ENCODE measurements at regions not wholly inside any gene's neighbourhood (a gene's known extent, or its start where the extent isn't known, plus 50 kb on each side); places are given as distances from the start of the nearest gene placed in this dataset.
"Not testable (repeated sequence)": the region's sequence is repeated elsewhere in the genome, so short reads cannot be mapped to it uniquely, and the experiment has no call there.

DNA sequence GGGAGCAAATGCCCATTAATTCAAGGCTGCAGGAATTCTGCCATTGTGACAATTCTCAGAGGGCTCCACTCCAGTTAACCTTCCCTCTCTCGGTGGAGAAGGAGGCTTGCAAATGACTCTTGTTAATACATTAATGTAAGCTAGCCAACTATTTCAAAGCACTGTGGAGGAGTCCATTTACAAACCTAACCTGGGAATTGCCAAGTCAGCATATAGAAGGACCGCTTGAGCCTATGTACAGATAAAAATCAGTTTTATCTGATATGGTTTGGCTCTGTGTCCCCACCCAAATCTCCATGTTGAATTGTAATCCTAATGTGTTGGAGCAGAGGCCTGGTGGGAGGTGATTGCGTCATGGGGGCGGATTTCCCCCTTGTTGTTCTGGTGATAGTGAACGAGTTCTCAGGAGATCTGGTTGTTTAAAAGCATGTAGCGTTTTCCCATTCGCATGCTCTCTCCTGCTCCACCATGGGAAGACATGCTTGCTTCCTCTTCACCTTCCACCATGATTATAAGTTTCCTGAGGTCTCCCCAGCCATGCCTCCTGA lies 366.7 kb downstream of the LRATD1 start (continued):
- TF ChIP-seq CHD1 (IDR thresholded peaks at IDR 0.05; ENCODE audit: low read depth, low read length) (no peak), CREB1 (IDR thresholded peaks at IDR 0.05) (no peak), TEAD4 (IDR thresholded peaks at IDR 0.05; ENCODE audit: low read depth, low read length) (no peak), YY1 (IDR thresholded peaks at IDR 0.05; ENCODE audit: low read depth, low read length) (no peak), EP300 (IDR thresholded peaks at IDR 0.05; ENCODE audit: borderline replicate concordance in 1 of 2, low read depth in 2 of 2, low read length in 2 of 2) (no peak)

DNA sequence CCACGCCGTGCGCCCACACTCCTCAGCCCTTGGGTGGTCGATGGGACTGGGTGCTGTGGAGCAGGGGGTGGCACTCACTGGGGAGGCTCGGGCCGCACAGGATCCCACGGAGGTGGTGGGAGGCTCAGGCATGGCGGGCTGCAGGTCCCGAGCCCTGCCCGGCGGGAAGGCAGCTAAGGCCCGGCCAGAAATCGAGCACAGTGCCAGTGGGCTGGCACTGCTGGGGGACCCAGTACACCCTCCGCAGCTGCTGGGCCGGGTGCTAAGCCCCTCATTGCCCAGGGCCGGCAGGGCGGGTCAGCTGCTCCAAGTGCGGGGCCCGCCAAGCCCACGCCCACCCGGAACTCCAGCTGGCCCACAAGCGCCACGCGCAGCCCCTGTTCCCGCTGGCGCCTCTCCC lies 370.0 kb downstream of the LRATD1 start:
- H2AFZ ChIP-seq (ENCODE audit: low read length); H3K9ac ChIP-seq (replicated peaks in 1 of 4; ENCODE audit: extremely low read depth in 1 of 4, low read depth in 3 of 4, low read length in 3 of 4); H4K91ac ChIP-seq (replicated peaks; ENCODE audit: insufficient read length, low read length); H2BK12ac ChIP-seq (ENCODE audit: low read depth, low read length); H2AK5ac ChIP-seq (ENCODE audit: low read depth, low read length); H3K56ac ChIP-seq (replicated peaks; ENCODE audit: insufficient read length, low read depth, low read length); H3K18ac ChIP-seq (ENCODE audit: extremely low read depth, low read length); H4K20me1 ChIP-seq (replicated peaks in 1 of 2; ENCODE audit: control insufficient read depth in 1 of 2, insufficient read depth in 2 of 2, low read length in 2 of 2); H3K79me1 ChIP-seq (ENCODE audit: low read depth, low read length); H2BK120ac ChIP-seq (replicated peaks; ENCODE audit: low read depth, low read length); H3K14ac ChIP-seq (ENCODE audit: insufficient read length); H2BK20ac ChIP-seq (ENCODE audit: low read length); H3K27ac ChIP-seq (ENCODE audit: low read depth, low read length); H4K8ac ChIP-seq (ENCODE audit: extremely low read depth, insufficient read depth, low read length); H3K27me3 ChIP-seq (replicated peaks in 1 of 4; ENCODE audit: control insufficient read depth in 3 of 4, extremely low read depth in 1 of 4, insufficient read depth in 3 of 4, low read length in 3 of 4); H3K9me3 ChIP-seq (ENCODE audit: insufficient read depth in 2 of 2, low read depth in 1 of 2, low read length in 1 of 2); H3K23me2 ChIP-seq (ENCODE audit: low read depth, low read length); H3K4me2 ChIP-seq (ENCODE audit: insufficient read depth in 1 of 2, low read depth in 2 of 2, low read length in 2 of 2); H3K4me1 ChIP-seq (replicated peaks in 1 of 4; ENCODE audit: control insufficient read depth in 3 of 4, insufficient read depth in 4 of 4, low read length in 3 of 4); POLR2A ChIA-PET (ENCODE audit: partially characterized antibody); H3K36me3 ChIP-seq (ENCODE audit: control insufficient read depth in 2 of 4, insufficient read depth in 4 of 4, low read length in 3 of 4); H2BK5ac ChIP-seq (ENCODE audit: low read depth, low read length); H3K4me3 ChIP-seq (ENCODE audit: extremely low read depth in 1 of 4, insufficient read depth in 2 of 4, low read depth in 3 of 4, low read length in 4 of 4); H3K4ac ChIP-seq (replicated peaks; ENCODE audit: insufficient read length, low read depth, low read length); FAIRE-seq; H2BK15ac ChIP-seq (ENCODE audit: low read length); H3K23ac ChIP-seq (ENCODE audit: insufficient read length); H3K79me2 ChIP-seq (ENCODE audit: control insufficient read depth in 1 of 2, insufficient read depth in 2 of 2, low read length in 2 of 2); DNase-seq (ENCODE audit: low read depth in 1 of 2, low spot score in 2 of 2); H4K5ac ChIP-seq (ENCODE audit: insufficient read length, low read depth, low read length): not testable (repeated sequence)
- 96% methylated on average over 18 of the region's 26 CpGs; no CpG with 5 or more reads in 1 of the 2 experiments for WGBS, 2 experiments (ENCODE audit: extremely low coverage in 1 of 2, insufficient coverage in 1 of 2, insufficient read length in 1 of 2, insufficient replicate concordance in 2 of 2, low coverage in 1 of 2, low lambda C conversion rate in 2 of 2, missing lambda C conversion rate in 1 of 2)
- CTCF ChIA-PET (ENCODE audit: partially characterized antibody): interaction anchor here (0.6 kb wide), 1 partner anchor 507 kb away, joined by 6 read pairs; no protein-coding TSS in a partner anchor
